ENCODE measurements at regions not wholly inside any gene's neighbourhood (a gene's known extent, or its start where the extent isn't known, plus 50 kb on each side); places are given as distances from the start of the nearest gene placed in this dataset.

DNA sequence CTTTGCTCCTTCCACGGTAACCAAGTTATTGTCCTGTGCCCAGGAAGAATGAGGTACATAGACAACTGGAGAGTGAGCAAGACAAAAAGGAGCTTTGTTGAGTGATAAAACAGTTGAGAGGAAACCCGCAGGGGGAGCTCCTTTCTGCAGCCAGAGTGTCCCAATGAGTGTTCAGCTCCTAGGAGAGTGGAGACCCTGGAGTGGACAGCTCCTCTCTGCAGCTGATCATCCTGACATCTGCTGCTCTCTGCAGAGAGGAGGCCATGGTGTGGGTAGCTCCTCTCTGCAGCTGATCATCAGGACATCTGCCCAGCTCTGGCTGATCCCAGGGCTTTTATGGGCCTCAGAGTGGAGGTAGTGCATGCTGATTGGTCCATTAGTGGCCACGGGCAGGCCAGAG is 53.4 kb upstream of the PCDH15 start:
- TF ChIP-seq ETV6 (CRISPR knock-in tag; IDR thresholded peaks at IDR 0.05) (no peak), SP1 (CRISPR knock-in tag; conservative IDR thresholded peaks at IDR 0.05) (no peak), TP53 (CRISPR knock-in tag; IDR thresholded peaks at IDR 0.05) (no peak), MYBL2 (CRISPR knock-in tag; IDR thresholded peaks at IDR 0.05) (no peak), CBFB (CRISPR knock-in tag; IDR thresholded peaks at IDR 0.05; ENCODE audit: low read depth) (no peak), IRF2 (CRISPR knock-in tag; IDR thresholded peaks at IDR 0.05; ENCODE audit: borderline replicate concordance, low read depth) (no peak), MXD4 (CRISPR knock-in tag; IDR thresholded peaks at IDR 0.05; ENCODE audit: borderline replicate concordance) (no peak)
- TF ChIP-seq, protein P1, sequence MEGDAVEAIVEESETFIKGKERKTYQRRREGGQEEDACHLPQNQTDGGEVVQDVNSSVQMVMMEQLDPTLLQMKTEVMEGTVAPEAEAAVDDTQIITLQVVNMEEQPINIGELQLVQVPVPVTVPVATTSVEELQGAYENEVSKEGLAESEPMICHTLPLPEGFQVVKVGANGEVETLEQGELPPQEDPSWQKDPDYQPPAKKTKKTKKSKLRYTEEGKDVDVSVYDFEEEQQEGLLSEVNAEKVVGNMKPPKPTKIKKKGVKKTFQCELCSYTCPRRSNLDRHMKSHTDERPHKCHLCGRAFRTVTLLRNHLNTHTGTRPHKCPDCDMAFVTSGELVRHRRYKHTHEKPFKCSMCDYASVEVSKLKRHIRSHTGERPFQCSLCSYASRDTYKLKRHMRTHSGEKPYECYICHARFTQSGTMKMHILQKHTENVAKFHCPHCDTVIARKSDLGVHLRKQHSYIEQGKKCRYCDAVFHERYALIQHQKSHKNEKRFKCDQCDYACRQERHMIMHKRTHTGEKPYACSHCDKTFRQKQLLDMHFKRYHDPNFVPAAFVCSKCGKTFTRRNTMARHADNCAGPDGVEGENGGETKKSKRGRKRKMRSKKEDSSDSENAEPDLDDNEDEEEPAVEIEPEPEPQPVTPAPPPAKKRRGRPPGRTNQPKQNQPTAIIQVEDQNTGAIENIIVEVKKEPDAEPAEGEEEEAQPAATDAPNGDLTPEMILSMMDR (IDR thresholded peaks at IDR 0.05): no peak
- TF ChIP-seq, protein P2, sequence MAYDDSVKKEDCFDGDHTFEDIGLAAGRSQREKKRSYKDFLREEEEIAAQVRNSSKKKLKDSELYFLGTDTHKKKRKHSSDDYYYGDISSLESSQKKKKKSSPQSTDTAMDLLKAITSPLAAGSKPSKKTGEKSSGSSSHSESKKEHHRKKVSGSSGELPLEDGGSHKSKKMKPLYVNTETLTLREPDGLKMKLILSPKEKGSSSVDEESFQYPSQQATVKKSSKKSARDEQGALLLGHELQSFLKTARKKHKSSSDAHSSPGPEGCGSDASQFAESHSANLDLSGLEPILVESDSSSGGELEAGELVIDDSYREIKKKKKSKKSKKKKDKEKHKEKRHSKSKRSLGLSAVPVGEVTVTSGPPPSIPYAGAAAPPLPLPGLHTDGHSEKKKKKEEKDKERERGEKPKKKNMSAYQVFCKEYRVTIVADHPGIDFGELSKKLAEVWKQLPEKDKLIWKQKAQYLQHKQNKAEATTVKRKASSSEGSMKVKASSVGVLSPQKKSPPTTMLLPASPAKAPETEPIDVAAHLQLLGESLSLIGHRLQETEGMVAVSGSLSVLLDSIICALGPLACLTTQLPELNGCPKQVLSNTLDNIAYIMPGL (CRISPR knock-in tag; IDR thresholded peaks at IDR 0.05): no peak

Data from WTC11 (cell line).